ENCODE measurements at regions not wholly inside any gene's neighbourhood (a gene's known extent, or its start where the extent isn't known, plus 50 kb on each side); places are given as distances from the start of the nearest gene placed in this dataset.

- TF ChIP-seq YY1 (IDR thresholded peaks at IDR 0.05; ENCODE audit: borderline replicate concordance in 1 of 3, control insufficient read depth in 1 of 3, extremely low read depth in 1 of 3, insufficient read depth in 3 of 3, insufficient read length in 1 of 3, insufficient replicate concordance in 2 of 3, low read depth in 1 of 3, low read length in 2 of 3), result no peak
- no peak for TF ChIP-seq ZNF232 (CRISPR knock-in tag; IDR thresholded peaks at IDR 0.05)
- no peak for TF ChIP-seq ETV5 (CRISPR knock-in tag; IDR thresholded peaks at IDR 0.05; ENCODE audit: low read depth)
- no peak for TF ChIP-seq POLR2AphosphoS5 (IDR thresholded peaks at IDR 0.05; ENCODE audit: control insufficient read depth, insufficient read depth, low read depth, low read length)
- no peak for TF ChIP-seq EP300 (IDR thresholded peaks at IDR 0.05; ENCODE audit: low read length)
- TF ChIP-seq RAD21 (CRISPR knock-in tag; conservative IDR thresholded peaks at IDR 0.05 in 1 of 2, IDR thresholded peaks at IDR 0.05 in 1 of 2), result no peak
- TF ChIP-seq MYBL2 (IDR thresholded peaks at IDR 0.05; ENCODE audit: low read depth), result no peak
- no peak for TF ChIP-seq MYBL2 (CRISPR knock-in tag; IDR thresholded peaks at IDR 0.05; ENCODE audit: borderline replicate concordance)
- TF ChIP-seq EHMT2 (IDR thresholded peaks at IDR 0.05), result no peak
Observed at GRCh38 chr2:140061240-140061639, 1281.0 kb upstream of the NXPH2 start.
